ENCODE measurements at regions not wholly inside any gene's neighbourhood (a gene's known extent, or its start where the extent isn't known, plus 50 kb on each side); places are given as distances from the start of the nearest gene placed in this dataset.

GRCh38 chr4:8763966-8764901 lies 107.4 kb downstream of the HMX1 start:
- Histone ChIP-seq H3K27ac (no peak overlapping the region), H3K27me3 (peaks cover 0 to 39% (median 3%) of the 10 kb centered on the region in 9 donors), H3K9me3 (no peaks in the 10 kb centered on the region), H3K4me1 (no peaks in the 10 kb centered on the region), H3K4me3 (no peak overlapping the region), H3K36me3 (no peaks in the 10 kb centered on the region)
- ATAC-seq (no peak), DNase-seq (peak in 3 of 5 donors; percentile 3 to 43 (median 17))
- intact Hi-C loops (cut with DNase I), result no loop called here
- WGBS, 4 donors, result 72 to 82% (median 79%) methylated on average over 16 to 35 of the region's 35 CpGs
- no peak for TF ChIP-seq POLR2A (IDR thresholded peaks at IDR 0.05)
- TF ChIP-seq CTCF (IDR thresholded peaks at IDR 0.05), result no peak

- WGBS, 4 donors, result 81 to 87% (median 84%) methylated on average over 20 to 23 of the region's 23 CpGs
- intact Hi-C loops (cut with DNase I), result no loop called here
- no peak overlapping the region for H3K27ac ChIP-seq
- DNase-seq (peak in 3 of 5 donors; percentile 2 to 26 (median 17)), ATAC-seq (no peak)
- H3K4me3 ChIP-seq, result no peak overlapping the region
- no peaks in the 10 kb centered on the region for H3K9me3 ChIP-seq
- TF ChIP-seq CTCF (IDR thresholded peaks at IDR 0.05) (no peak), POLR2A (IDR thresholded peaks at IDR 0.05) (no peak)
- no peaks in the 10 kb centered on the region for H3K4me1 ChIP-seq
- no peaks in the 10 kb centered on the region for H3K36me3 ChIP-seq
- peaks cover 0 to 29% (median 3%) of the 10 kb centered on the region in 9 donors for H3K27me3 ChIP-seq
These were observed 108.5 kb downstream of the HMX1 start for GRCh38 chr4:8762951-8763735.

GRCh38 chr4:8762356-8762755 lies 109.3 kb downstream of the HMX1 start:
- Histone ChIP-seq H3K36me3 (no peaks in the 10 kb centered on the region), H3K4me1 (no peaks in the 10 kb centered on the region), H3K4me3 (no peak overlapping the region), H3K9me3 (no peaks in the 10 kb centered on the region), H3K27ac (no peak overlapping the region), H3K27me3 (peaks cover 0 to 21% (median 3%) of the 10 kb centered on the region in 9 donors)
- intact Hi-C loops (cut with DNase I), result no loop called here
- TF ChIP-seq POLR2A (IDR thresholded peaks at IDR 0.05) (no peak), CTCF (IDR thresholded peaks at IDR 0.05) (no peak)
- DNase-seq (peak in 3 of 5 donors; percentile 2 to 38 (median 11)), ATAC-seq (peak in 2 of 4 donors; percentile 32 to 62)
- 57 to 75% (median 65%) methylated on average over 3 to 7 of the region's 7 CpGs for WGBS, 4 donors

- H3K4me3 ChIP-seq, result no peak overlapping the region
- H3K36me3 ChIP-seq, result no peaks in the 10 kb centered on the region
- TF ChIP-seq CTCF (IDR thresholded peaks at IDR 0.05) (no peak), POLR2A (IDR thresholded peaks at IDR 0.05) (no peak)
- ATAC-seq (no peak), DNase-seq (peak in 3 of 5 donors; percentile 2 to 42 (median 17))
- no peak overlapping the region for H3K27ac ChIP-seq
- H3K9me3 ChIP-seq, result no peaks in the 10 kb centered on the region
- no peaks in the 10 kb centered on the region for H3K4me1 ChIP-seq
- H3K27me3 ChIP-seq, result peaks cover 0 to 17% (median 3%) of the 10 kb centered on the region in 9 donors
- intact Hi-C loops (cut with DNase I), result no loop called here
- 58 to 66% (median 59%) methylated on average over 10 to 11 of the region's 11 CpGs for WGBS, 4 donors
These were observed 109.8 kb downstream of the HMX1 start for GRCh38 chr4:8761824-8762205.
